Esophagus squamous epithelium (tissue), 5 donors: ENCODE measurements at regions not wholly inside any gene's neighbourhood (a gene's known extent, or its start where the extent isn't known, plus 50 kb on each side); places are given as distances from the start of the nearest gene placed in this dataset.

Experiments
- DNase-seq: peaks from one replicate; lab custom pipeline; 2025; lab: John Stamatoyannopoulos, UW
- H3K27ac ChIP-seq, 4 donors: fragments of 200-600 bp; sonication (generic); one replicate each; pipeline ENCODE4 v1.5.1; 2016 to 2019; ENCODE audit warnings: mild to moderate bottlenecking in 1 of 4
- H3K27me3 ChIP-seq, 4 donors: fragments of 200-600 bp; sonication (generic); 1 replicate in 3 of 4; 2 replicates in 1 of 4; pipeline versions ENCODE4 v1.5.1 to v1.6.0; 2017 to 2021; ENCODE audit warnings: antibody characterized with exemption in 1 of 4
- H3K36me3 ChIP-seq, 3 donors: fragments of 200-600 bp; sonication (generic); one replicate each; pipeline ENCODE4 v1.5.1; 2016 to 2019
- H3K4me1 ChIP-seq, 3 donors: fragments of 200-600 bp; sonication (generic); one replicate each; pipeline ENCODE4 v1.5.1; 2017 to 2019
- H3K4me3 ChIP-seq, 4 donors: fragments of 200-600 bp; sonication (generic); 1 replicate in 3 of 4; 2 replicates in 1 of 4; pipeline ENCODE4 v1.5.1; 2016 to 2019; ENCODE audit warnings: mild to moderate bottlenecking in 2 of 4, moderate library complexity in 1 of 4
- H3K9me3 ChIP-seq, 3 donors: fragments of 200-600 bp; sonication (generic); one replicate each; pipeline ENCODE4 v1.5.1; 2016 to 2019
- CTCF ChIP-seq, 6 experiments: fragments of 450-650 bp in 4 of 6; fragments of 200-600 bp in 2 of 6; sonication (generic) in 2 of 6; IDR thresholded peaks; one replicate each; pipeline ENCODE4 v1.5.1; 2016 to 2019; ENCODE audit warnings: antibody characterized with exemption in 6 of 6, mild to moderate bottlenecking in 4 of 6, moderate library complexity in 4 of 6
- POLR2A ChIP-seq, 4 donors: fragments of 450-650 bp; IDR thresholded peaks; one replicate each; pipeline ENCODE4 v1.6.1; 2017; ENCODE audit warnings: antibody characterized with exemption in 4 of 4, mild to moderate bottlenecking in 4 of 4, moderate library complexity in 3 of 4
- WGBS, 2 donors: methylation state at CpG; one replicate each; pipeline ENCODE4 v1.1.5; 2018; 5-methylcytosine and 5-hydroxymethylcytosine counted together
- intact Hi-C: fragments of 100-400 bp; cut with DNase I; formaldehyde crosslinking; loops from one replicate; pipeline ENCODE4 v1.15.0; 2022
- donor health status: DM: yes; HTN: yes; CAD: no.

GRCh38 chr3:187805774-187806173, 60.5 kb upstream of the BCL6 start:
- no peak for DNase-seq
- no peaks in the 10 kb centered on the region for H3K36me3 ChIP-seq
- TF ChIP-seq CTCF (IDR thresholded peaks at IDR 0.05) = no peak
- no peak for TF ChIP-seq POLR2A (IDR thresholded peaks at IDR 0.05)
- intact Hi-C loops = no loop called here
- 94 to 96% methylated on average over 5 of the region's 5 CpGs for WGBS, 2 donors
- H3K4me3 ChIP-seq = no peak overlapping the region
- no peaks in the 10 kb centered on the region for H3K27me3 ChIP-seq
- H3K4me1 ChIP-seq = peaks cover 21 to 40% (median 22%) of the 10 kb centered on the region in 3 donors
- H3K27ac ChIP-seq = no peak overlapping the region
- H3K9me3 ChIP-seq = no peaks in the 10 kb centered on the region

GRCh38 chr3:187807086-187807862, 62.0 kb upstream of the BCL6 start:
- intact Hi-C loops = no loop called here
- TF ChIP-seq CTCF (IDR thresholded peaks at IDR 0.05) (no peak), POLR2A (IDR thresholded peaks at IDR 0.05) (no peak)
- DNase-seq = no peak
- Histone ChIP-seq H3K27ac (peak overlapping the region; percentile 73 to 87 (median 79)), H3K27me3 (no peaks in the 10 kb centered on the region), H3K4me1 (peaks cover 25 to 55% (median 33%) of the 10 kb centered on the region in 3 donors), H3K9me3 (no peaks in the 10 kb centered on the region), H3K4me3 (no peak overlapping the region), H3K36me3 (no peaks in the 10 kb centered on the region)
- 52 to 61% methylated on average over 3 of the region's 3 CpGs for WGBS, 2 donors

GRCh38 chr3:187808527-187808895, 63.2 kb upstream of the BCL6 start:
- H3K9me3 ChIP-seq = no peaks in the 10 kb centered on the region
- H3K27me3 ChIP-seq = no peaks in the 10 kb centered on the region
- 49 to 50% methylated on average over 3 of the region's 3 CpGs for WGBS, 2 donors
- no peak for DNase-seq
- intact Hi-C loops = no loop called here
- peak overlapping the region; percentile 73 to 87 (median 79) for H3K27ac ChIP-seq
- peaks cover 25 to 57% (median 33%) of the 10 kb centered on the region in 3 donors for H3K4me1 ChIP-seq
- no peaks in the 10 kb centered on the region for H3K36me3 ChIP-seq
- no peak for TF ChIP-seq CTCF (IDR thresholded peaks at IDR 0.05)
- no peak for TF ChIP-seq POLR2A (IDR thresholded peaks at IDR 0.05)
- H3K4me3 ChIP-seq = peak overlapping the region in 1 of 4 donors; percentile 0

GRCh38 chr3:187809612-187809991, 64.3 kb upstream of the BCL6 start:
- Histone ChIP-seq H3K36me3 (no peaks in the 10 kb centered on the region), H3K27me3 (no peaks in the 10 kb centered on the region), H3K4me3 (no peak overlapping the region), H3K27ac (peak overlapping the region; percentile 67 to 87 (median 78)), H3K4me1 (peaks cover 25 to 58% (median 33%) of the 10 kb centered on the region in 3 donors), H3K9me3 (no peaks in the 10 kb centered on the region)
- WGBS, 2 donors = 38 to 80% methylated on average over 3 of the region's 3 CpGs
- no peak for DNase-seq
- TF ChIP-seq CTCF (IDR thresholded peaks at IDR 0.05) = no peak
- TF ChIP-seq POLR2A (IDR thresholded peaks at IDR 0.05) = no peak
- intact Hi-C loops = no loop called here

GRCh38 chr3:187810021-187810446, 64.8 kb upstream of the BCL6 start:
- H3K27ac ChIP-seq = peak overlapping the region; percentile 67 to 87 (median 78)
- no peaks in the 10 kb centered on the region for H3K9me3 ChIP-seq
- no peaks in the 10 kb centered on the region for H3K27me3 ChIP-seq
- H3K4me3 ChIP-seq = no peak overlapping the region
- no peaks in the 10 kb centered on the region for H3K36me3 ChIP-seq
- DNase-seq = no peak
- 44 to 52% methylated on average over 3 of the region's 3 CpGs for WGBS, 2 donors
- intact Hi-C loops = no loop called here
- TF ChIP-seq CTCF (IDR thresholded peaks at IDR 0.05) = no peak
- TF ChIP-seq POLR2A (IDR thresholded peaks at IDR 0.05) = no peak
- peaks cover 25 to 62% (median 33%) of the 10 kb centered on the region in 3 donors for H3K4me1 ChIP-seq
